ENCODE measurements at regions not wholly inside any gene's neighbourhood (a gene's known extent, or its start where the extent isn't known, plus 50 kb on each side); places are given as distances from the start of the nearest gene placed in this dataset.

- H3K36me3 ChIP-seq: no peaks in the 10 kb centered on the region
- ATAC-seq (ENCODE audit: low FRiP score in 2 of 2): no peak
- no peak overlapping the region for H3K27ac ChIP-seq
- no peak for DNase-seq
- H3K27me3 ChIP-seq: no peaks in the 10 kb centered on the region
- H3K4me3 ChIP-seq: no peak overlapping the region
- no peaks in the 10 kb centered on the region for H3K9me3 ChIP-seq
- H3K4me1 ChIP-seq: no peaks in the 10 kb centered on the region
- TF ChIP-seq POLR2A (IDR thresholded peaks at IDR 0.05) (no peak), POLR2AphosphoS5 (IDR thresholded peaks at IDR 0.05) (no peak), EP300 (IDR thresholded peaks at IDR 0.05) (no peak)
- TF ChIP-seq, protein P1, sequence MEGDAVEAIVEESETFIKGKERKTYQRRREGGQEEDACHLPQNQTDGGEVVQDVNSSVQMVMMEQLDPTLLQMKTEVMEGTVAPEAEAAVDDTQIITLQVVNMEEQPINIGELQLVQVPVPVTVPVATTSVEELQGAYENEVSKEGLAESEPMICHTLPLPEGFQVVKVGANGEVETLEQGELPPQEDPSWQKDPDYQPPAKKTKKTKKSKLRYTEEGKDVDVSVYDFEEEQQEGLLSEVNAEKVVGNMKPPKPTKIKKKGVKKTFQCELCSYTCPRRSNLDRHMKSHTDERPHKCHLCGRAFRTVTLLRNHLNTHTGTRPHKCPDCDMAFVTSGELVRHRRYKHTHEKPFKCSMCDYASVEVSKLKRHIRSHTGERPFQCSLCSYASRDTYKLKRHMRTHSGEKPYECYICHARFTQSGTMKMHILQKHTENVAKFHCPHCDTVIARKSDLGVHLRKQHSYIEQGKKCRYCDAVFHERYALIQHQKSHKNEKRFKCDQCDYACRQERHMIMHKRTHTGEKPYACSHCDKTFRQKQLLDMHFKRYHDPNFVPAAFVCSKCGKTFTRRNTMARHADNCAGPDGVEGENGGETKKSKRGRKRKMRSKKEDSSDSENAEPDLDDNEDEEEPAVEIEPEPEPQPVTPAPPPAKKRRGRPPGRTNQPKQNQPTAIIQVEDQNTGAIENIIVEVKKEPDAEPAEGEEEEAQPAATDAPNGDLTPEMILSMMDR (IDR thresholded peaks at IDR 0.05): no peak
These were observed 65.2 kb upstream of the UGT2B10 start for GRCh38 chr4:68750555-68750954.

DNA sequence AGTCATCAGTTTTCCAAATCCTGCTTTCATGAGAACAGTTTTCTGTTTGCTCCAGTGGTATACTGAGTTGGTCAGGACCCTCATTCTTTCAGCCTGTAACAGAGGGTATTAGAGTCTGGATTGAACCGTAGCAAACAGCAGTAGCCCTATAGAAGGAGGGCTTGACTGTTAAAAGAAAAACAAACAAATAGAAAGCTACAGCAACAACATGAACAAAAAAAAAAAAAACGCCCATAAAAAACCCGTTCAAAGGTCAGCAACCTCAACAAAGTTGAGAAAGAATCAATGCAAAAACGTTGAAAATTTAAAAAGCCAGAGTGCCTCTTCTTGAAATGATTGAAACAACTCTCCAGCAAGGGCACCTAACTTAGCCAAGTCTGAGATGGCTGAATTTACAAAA is 64.7 kb upstream of the UGT2B10 start:
- DNase-seq (no peak), ATAC-seq (ENCODE audit: low FRiP score in 2 of 2) (no peak)
- H3K4me1 ChIP-seq: no peaks in the 10 kb centered on the region
- H3K27me3 ChIP-seq: no peaks in the 10 kb centered on the region
- H3K27ac ChIP-seq: no peak overlapping the region
- 51 to 53% methylated on average over 4 of the region's 4 CpGs for WGBS, 2 donors
- TF ChIP-seq POLR2AphosphoS5 (IDR thresholded peaks at IDR 0.05): no peak
- TF ChIP-seq, protein P1 (IDR thresholded peaks at IDR 0.05): no peak
- TF ChIP-seq POLR2A (IDR thresholded peaks at IDR 0.05): no peak
- no peak for TF ChIP-seq EP300 (IDR thresholded peaks at IDR 0.05)
- no peaks in the 10 kb centered on the region for H3K36me3 ChIP-seq
- H3K9me3 ChIP-seq: no peaks in the 10 kb centered on the region
- H3K4me3 ChIP-seq: no peak overlapping the region

DNA sequence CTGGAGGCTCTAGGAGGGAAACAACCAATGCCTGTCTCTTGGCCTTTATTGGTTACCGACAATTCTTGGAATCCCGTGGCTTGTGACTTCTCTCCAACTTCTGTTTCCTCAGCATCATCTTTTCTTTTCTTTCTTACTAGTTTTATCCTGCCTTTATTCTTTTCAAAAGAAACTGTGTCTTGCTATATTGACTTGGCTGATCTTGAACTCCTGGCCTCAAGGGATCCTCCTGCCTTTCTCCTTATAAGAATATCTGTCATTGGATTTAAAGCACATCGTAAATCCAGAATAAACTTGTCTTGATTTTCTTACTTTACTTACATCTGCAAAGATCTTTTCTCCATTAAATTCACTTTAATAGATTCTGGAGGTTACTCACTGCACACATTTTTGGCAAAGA is 49.9 kb upstream of the UGT2B10 start:
- no peak overlapping the region for H3K4me3 ChIP-seq
- no peak for TF ChIP-seq POLR2A (IDR thresholded peaks at IDR 0.05)
- TF ChIP-seq EP300 (IDR thresholded peaks at IDR 0.05): no peak
- TF ChIP-seq, protein P1 (IDR thresholded peaks at IDR 0.05): no peak
- TF ChIP-seq POLR2AphosphoS5 (IDR thresholded peaks at IDR 0.05): no peak
- WGBS, 2 donors: 90 to 92% methylated on average over 3 of the region's 3 CpGs

More for the DNA sequence above, 49.9 kb upstream of the UGT2B10 start:
- ATAC-seq (ENCODE audit: low FRiP score in 2 of 2): no peak
- peaks cover 0 to 2% (median 0%) of the 10 kb centered on the region in 4 donors for H3K9me3 ChIP-seq
- DNase-seq: no peak
- H3K4me1 ChIP-seq: no peaks in the 10 kb centered on the region
- H3K27ac ChIP-seq: no peak overlapping the region
- H3K36me3 ChIP-seq: no peaks in the 10 kb centered on the region
- no peaks in the 10 kb centered on the region for H3K27me3 ChIP-seq
